CD4-positive, alpha-beta T cell (primary cell): ENCODE measurements at regions not wholly inside any gene's neighbourhood (a gene's known extent, or its start where the extent isn't known, plus 50 kb on each side); places are given as distances from the start of the nearest gene placed in this dataset.

Experiments used
- ATAC-seq: fragments of 200-7000 bp; cut with Tn5 transposase; one replicate; pipeline ENCODE4 v1.10.0; 2022; ENCODE audit warnings: mild to moderate bottlenecking; ENCODE audit not compliant: poor library complexity
- CTCF ChIA-PET: fragments of 350-600 bp; sonication (Branson Sonifier 250); formaldehyde crosslinking; loops from one replicate; lab custom pipeline; 2021; ENCODE audit warnings: antibody characterized with exemption, inconsistent platforms; lab: Charles Lee
- POLR2A ChIA-PET: fragments of 350-600 bp; sonication (Branson Sonifier 250); formaldehyde crosslinking; loops from one replicate; lab custom pipeline; 2021; ENCODE audit warnings: antibody characterized with exemption, inconsistent platforms; lab: Charles Lee
- DNase-seq, 14 experiments: peaks; one replicate each; pipeline ENCODE4 v3.0.0-alpha.2; 2013 to 2020; ENCODE audit warnings: mixed read lengths in 2 of 14
- H3K27ac ChIP-seq, 2 donors: one replicate each; pipeline versions ENCODE4 v1.5.1 to v1.7.0; 2013; ENCODE audit warnings: low read length in 2 of 2, low read depth in 1 of 2, mild to moderate bottlenecking in 1 of 2
- H3K27me3 ChIP-seq, 2 experiments: 1 replicate in 1 of 2; 2 replicates in 1 of 2; pipeline versions ENCODE4 v1.6.1 to v1.7.0; 2013; ENCODE audit warnings: low read length in 2 of 2, control low read depth in 1 of 2, mild to moderate bottlenecking in 1 of 2, moderate library complexity in 1 of 2; ENCODE audit not compliant: insufficient read depth in 2 of 2, control insufficient read depth in 1 of 2
- H3K36me3 ChIP-seq: one replicate; pipeline ENCODE4 v1.6.1; 2013; ENCODE audit warnings: low read length, control low read depth; ENCODE audit not compliant: insufficient read depth
- H3K4me1 ChIP-seq: one replicate; pipeline ENCODE4 v1.6.1; 2013; ENCODE audit warnings: low read length, control low read depth; ENCODE audit not compliant: insufficient read depth
- H3K4me3 ChIP-seq: one replicate; pipeline ENCODE4 v1.5.1; 2013; ENCODE audit warnings: mild to moderate bottlenecking, low read length, moderate library complexity
- H3K9me3 ChIP-seq, 2 experiments: 1 replicate in 1 of 2; 2 replicates in 1 of 2; pipeline versions ENCODE4 v1.6.1 to v1.7.0; 2013; ENCODE audit warnings: low read length in 2 of 2, mild to moderate bottlenecking in 2 of 2, control low read depth in 1 of 2, moderate library complexity in 1 of 2; ENCODE audit not compliant: control insufficient read depth in 1 of 2, insufficient read depth in 1 of 2
- H3K27ac Mint-ChIP-seq: one replicate; pipeline ENCODE4 v1.8.0; 2020; ENCODE audit warnings: mixed read lengths
- H3K27me3 Mint-ChIP-seq: one replicate; pipeline ENCODE4 v1.8.0; 2021; ENCODE audit warnings: mixed read lengths
- H3K36me3 Mint-ChIP-seq: one replicate; pipeline ENCODE4 v1.8.0; 2021; ENCODE audit warnings: low read depth, mixed read lengths
- H3K4me1 Mint-ChIP-seq: one replicate; pipeline ENCODE4 v1.8.0; 2021; ENCODE audit warnings: low read depth, mixed read lengths
- H3K4me3 Mint-ChIP-seq: one replicate; pipeline ENCODE4 v1.8.0; 2020; ENCODE audit warnings: mild to moderate bottlenecking, mixed read lengths
- H3K9me3 Mint-ChIP-seq: one replicate; pipeline ENCODE4 v1.8.0; 2020; ENCODE audit warnings: mixed read lengths
- intact Hi-C, 2 experiments: fragments of 100-400 bp; cut with DNase I in 1 of 2; cut with micrococcal nuclease in 1 of 2; formaldehyde crosslinking; loops; one replicate each; pipeline versions ENCODE4 v1.15.1 to v1.9.0; 2023 to 2025; cut with DNase I, micrococcal nuclease
- TF ChIP-seq, protein P1 (sequence below): fragments of 200-600 bp; IDR thresholded peaks from one replicate; pipeline ENCODE4 v1.8.0; 2022; ENCODE audit warnings: antibody characterized with exemption, mild to moderate bottlenecking

DNA sequence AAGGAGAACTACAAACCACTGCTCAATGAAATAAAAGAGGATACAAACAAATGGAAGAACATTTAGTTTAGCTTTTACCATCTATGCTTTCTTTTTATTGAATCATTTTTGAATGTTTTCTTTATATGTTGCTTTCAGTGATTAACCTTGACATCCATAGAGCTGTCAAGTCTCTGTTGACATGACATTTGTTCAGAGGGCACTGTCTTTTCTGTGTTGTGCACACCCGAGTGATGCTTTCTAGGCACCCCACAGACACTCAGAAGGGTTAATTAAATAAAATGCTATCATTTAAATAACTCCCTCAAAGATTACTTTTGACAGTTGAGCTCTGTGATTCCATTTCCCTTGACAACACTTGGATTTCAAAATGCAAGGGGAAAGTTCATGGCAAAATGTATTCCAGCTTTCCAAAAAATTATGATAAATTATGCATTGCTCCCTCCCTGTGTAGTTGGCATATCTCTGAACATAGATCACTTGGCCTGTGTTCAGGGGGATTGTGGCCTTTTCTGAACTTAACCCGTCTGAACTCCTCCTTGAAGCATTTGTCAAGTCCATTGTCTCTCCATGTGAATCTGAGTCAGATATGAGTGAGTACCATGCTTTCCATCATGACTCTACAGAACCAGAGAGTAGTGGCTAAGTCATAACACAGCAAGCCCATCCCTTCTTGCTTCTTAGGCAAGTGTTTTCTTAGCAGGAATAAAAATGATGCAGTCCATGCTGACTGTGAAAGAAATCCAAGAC is 372.6 kb downstream of the RPRM start:
- Histone ChIP-seq H3K27ac (no peak overlapping the region), H3K4me3 (no peak overlapping the region), H3K4me1 (no peaks in the 10 kb centered on the region), H3K36me3 (no peaks in the 10 kb centered on the region), H3K27me3 (no peaks in the 10 kb centered on the region), H3K9me3 (no peaks in the 10 kb centered on the region)
- no peaks in the 10 kb centered on the region for H3K4me1 Mint-ChIP-seq
- no peak for DNase-seq
- no peak overlapping the region for H3K4me3 Mint-ChIP-seq
- ATAC-seq: no peak
- intact Hi-C loops: no loop called here
- H3K27ac Mint-ChIP-seq: no peak overlapping the region
- no peaks in the 10 kb centered on the region for H3K9me3 Mint-ChIP-seq
- no peaks in the 10 kb centered on the region for H3K27me3 Mint-ChIP-seq
- H3K36me3 Mint-ChIP-seq: no peaks in the 10 kb centered on the region
- POLR2A ChIA-PET: no interaction called here
- CTCF ChIA-PET: no interaction called here
- TF ChIP-seq, protein P1, sequence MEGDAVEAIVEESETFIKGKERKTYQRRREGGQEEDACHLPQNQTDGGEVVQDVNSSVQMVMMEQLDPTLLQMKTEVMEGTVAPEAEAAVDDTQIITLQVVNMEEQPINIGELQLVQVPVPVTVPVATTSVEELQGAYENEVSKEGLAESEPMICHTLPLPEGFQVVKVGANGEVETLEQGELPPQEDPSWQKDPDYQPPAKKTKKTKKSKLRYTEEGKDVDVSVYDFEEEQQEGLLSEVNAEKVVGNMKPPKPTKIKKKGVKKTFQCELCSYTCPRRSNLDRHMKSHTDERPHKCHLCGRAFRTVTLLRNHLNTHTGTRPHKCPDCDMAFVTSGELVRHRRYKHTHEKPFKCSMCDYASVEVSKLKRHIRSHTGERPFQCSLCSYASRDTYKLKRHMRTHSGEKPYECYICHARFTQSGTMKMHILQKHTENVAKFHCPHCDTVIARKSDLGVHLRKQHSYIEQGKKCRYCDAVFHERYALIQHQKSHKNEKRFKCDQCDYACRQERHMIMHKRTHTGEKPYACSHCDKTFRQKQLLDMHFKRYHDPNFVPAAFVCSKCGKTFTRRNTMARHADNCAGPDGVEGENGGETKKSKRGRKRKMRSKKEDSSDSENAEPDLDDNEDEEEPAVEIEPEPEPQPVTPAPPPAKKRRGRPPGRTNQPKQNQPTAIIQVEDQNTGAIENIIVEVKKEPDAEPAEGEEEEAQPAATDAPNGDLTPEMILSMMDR: no peak

DNA sequence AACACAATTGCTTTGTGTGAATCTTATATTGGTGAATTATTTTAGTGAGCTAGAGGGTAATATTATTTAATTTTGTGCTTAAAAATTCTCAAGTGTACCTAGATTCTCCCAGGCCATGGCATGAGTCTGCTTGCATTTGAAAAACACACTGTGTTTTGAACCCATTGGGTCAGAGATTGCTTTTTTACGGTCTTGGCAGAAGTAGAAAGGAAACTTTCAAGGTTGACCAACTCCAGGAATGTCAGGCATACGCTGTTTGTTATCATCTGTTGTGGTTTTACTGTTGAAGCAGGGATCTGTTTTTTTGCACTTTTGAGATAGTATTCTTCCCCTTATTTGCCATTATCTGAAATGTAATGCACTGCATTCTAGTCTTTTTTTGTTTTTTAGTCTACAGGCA is 377.4 kb downstream of the RPRM start:
- ATAC-seq (no peak), DNase-seq (no peak)
- Mint-ChIP-seq H3K36me3 (no peaks in the 10 kb centered on the region), H3K4me1 (no peaks in the 10 kb centered on the region), H3K27ac (no peak overlapping the region), H3K9me3 (peaks cover 2% of the 10 kb centered on the region), H3K4me3 (no peak overlapping the region), H3K27me3 (no peaks in the 10 kb centered on the region)
- ChIA-PET CTCF (no interaction called here), POLR2A (no interaction called here)
- Histone ChIP-seq H3K36me3 (no peaks in the 10 kb centered on the region), H3K27me3 (no peaks in the 10 kb centered on the region), H3K4me1 (no peaks in the 10 kb centered on the region), H3K9me3 (no peaks in the 10 kb centered on the region), H3K4me3 (no peak overlapping the region), H3K27ac (no peak overlapping the region)
- TF ChIP-seq, protein P1: no peak
- intact Hi-C loops: no loop called here

DNA sequence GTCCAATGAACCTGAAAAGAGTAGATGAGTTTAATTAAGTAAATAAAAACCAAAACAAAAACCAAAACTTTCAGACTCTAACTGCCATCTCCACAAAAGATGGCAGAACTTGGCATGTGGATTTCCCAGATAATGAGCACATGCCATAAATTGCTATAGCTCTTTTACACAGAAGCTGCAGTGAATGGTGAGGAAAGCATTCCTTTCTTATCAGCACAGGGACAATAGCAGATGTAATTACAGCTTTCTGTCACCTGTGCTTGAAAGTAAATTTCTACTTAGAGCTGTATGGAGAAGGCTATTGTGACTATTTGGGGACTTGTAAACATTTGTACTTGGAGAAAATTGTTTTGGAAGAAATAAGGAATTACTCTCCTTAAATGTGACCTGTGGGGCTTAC is 378.4 kb downstream of the RPRM start:
- Histone ChIP-seq H3K27ac (no peak overlapping the region), H3K4me3 (no peak overlapping the region), H3K9me3 (no peaks in the 10 kb centered on the region), H3K27me3 (no peaks in the 10 kb centered on the region), H3K36me3 (no peaks in the 10 kb centered on the region), H3K4me1 (no peaks in the 10 kb centered on the region)
- POLR2A ChIA-PET: no interaction called here
- Mint-ChIP-seq H3K27ac (no peak overlapping the region), H3K27me3 (no peaks in the 10 kb centered on the region), H3K4me3 (no peak overlapping the region), H3K36me3 (no peaks in the 10 kb centered on the region), H3K9me3 (peaks cover 2% of the 10 kb centered on the region), H3K4me1 (no peaks in the 10 kb centered on the region)
- ATAC-seq: no peak
- CTCF ChIA-PET: no interaction called here
- intact Hi-C loops: no loop called here
- TF ChIP-seq, protein P1: no peak
- DNase-seq: no peak
